LNCAP (cell line): ENCODE measurements at regions not wholly inside any gene's neighbourhood (a gene's known extent, or its start where the extent isn't known, plus 50 kb on each side); places are given as distances from the start of the nearest gene placed in this dataset.

Experiments used
- CTCF ChIP-seq: fragments of 450-650 bp; IDR thresholded peaks from 2 replicates; pipeline ENCODE4 v1.5.1; 2017; ENCODE audit warnings: mild to moderate bottlenecking

DNA sequence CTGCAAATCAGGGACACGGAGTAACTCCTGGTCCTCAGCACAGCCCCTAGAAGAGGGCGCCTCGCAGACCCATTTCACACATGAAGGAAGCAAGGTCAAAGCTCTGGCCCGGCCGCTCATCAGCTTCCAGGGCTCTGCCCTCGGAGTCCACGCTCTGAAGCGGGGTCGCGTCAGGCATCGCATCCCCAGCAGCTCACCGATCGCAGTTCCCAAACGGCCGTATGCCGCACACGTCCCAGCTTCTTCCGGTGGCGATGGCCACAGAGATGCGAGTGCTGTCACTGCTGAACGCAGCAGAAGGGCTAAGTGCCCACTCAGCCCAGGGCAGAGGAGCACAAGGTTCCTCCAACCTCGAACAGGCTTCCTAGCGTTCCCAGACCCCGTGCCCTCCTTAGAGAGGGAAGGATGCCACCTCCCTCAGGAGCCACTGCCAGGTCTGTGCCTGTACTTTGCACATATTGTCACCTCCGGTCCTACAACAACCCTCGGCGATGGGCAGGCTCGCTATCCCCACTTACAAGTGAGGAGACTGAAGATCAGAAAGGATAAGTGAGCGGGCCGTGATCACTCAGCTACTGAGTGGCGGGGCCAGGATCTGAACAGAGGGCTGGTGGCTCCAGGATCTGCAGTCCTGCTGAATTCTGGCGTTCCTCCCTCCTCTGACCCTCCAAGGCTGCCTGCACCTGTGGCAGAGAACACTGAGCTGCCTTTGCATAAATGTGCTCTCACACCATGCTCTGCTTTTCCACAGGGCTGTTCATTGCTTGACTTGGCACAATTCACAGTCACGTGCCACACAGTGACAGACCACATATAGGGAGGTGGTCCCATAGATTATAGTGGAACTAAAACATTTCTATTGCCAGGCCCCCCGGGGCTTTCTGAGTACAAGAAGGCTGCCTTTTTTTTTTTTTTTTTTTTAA, 71.4 kb downstream of the COPS8 start:
- TF ChIP-seq CTCF = no peak

DNA sequence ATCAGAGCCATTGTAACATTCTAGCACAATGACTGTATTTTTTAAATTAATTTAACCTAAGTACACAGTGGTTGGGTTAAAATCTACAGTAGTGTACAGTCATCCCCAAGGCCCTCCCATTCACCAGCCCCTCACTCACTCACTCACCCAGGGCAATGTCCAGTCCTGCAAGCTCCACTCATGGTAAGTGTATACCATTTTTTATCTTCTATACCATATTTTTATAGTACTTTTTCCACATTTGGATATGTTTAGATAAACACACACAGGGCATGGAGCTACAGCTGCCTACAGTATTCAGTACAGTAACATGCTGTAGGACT, 72.1 kb downstream of the COPS8 start:
- TF ChIP-seq CTCF = no peak

DNA sequence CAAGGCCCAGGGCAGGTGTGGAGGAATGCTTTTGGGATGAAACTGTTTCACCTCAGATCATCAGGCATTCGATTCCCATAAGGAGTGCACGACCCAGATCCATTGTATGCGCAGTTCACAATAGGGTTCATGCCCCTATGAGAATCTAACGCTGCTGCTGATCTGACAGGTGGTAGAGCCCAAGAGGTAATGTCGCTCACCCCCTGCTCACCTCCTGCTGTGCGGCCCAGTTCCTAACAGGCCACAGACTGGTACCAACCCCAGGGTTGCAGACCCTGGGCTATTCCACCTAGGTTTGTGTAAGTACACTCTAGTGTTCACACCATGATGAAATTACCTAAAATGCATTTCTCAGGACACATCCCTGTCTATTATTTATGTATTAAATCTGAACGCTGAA, 72.5 kb downstream of the COPS8 start:
- no peak for TF ChIP-seq CTCF

DNA sequence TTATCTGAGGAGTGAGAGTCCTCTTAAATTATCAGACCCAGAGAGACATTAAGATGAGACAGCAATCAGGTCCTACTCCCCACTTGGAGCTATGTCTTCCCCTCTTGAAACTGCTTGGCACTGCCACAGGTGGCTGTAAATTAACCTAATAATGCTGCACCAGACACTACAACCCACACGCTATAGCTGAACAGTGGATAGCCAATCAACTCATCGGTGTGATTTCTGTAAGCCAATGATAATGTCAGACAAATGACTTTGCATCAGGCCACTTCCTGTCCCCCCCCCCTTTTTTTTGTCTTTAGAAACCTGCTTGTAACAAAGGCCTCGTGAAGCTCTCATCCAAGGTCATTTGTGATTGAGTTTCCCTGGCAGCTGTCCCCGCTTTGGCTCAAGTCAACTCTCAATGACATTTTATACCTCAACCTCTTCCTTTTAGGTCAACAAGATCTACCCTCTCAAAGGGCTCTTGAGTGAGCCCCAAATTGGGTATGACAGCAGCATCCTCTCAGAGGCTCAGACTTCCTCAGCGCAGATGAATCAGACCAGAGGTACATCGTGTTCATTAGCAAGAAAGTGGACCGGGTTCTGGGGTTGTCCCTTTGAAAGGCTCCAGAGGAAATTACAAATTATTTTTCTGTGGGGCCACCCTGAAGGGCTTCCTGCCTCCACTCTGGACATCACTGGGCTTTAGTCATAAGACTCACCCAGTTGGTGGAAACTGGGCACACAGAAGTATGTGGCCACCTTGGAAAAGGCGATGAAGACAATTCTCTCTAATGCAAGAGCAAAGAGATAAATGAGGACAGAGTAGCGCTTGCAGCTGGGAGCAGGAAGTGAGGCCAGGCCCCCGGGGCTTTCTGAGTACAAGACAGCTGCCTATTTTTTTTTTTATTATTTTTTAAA, 73.6 kb downstream of the COPS8 start:
- no peak for TF ChIP-seq CTCF

- no peak for TF ChIP-seq CTCF
These were observed 74.7 kb downstream of the COPS8 start for GRCh38 chr2:237160271-237160919.

DNA sequence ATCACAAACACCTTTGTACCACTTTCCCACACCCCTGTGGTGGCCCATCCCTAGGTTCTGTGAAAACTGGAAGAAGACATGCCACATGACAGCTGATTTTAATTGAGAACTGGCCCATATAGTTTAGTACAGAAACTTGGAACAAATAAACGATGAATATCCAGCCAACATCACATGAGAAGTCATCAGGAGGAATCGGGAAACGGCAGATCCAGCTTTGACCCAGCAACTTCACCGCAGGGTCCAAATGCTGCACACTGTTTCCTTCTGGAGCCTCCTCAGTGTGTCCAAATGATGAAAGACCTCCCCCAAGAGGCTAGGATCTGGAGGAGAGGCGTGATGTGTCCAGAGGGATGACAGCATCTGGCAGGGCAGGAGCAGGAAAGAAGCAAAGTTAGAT, 75.5 kb downstream of the COPS8 start:
- TF ChIP-seq CTCF = no peak

DNA sequence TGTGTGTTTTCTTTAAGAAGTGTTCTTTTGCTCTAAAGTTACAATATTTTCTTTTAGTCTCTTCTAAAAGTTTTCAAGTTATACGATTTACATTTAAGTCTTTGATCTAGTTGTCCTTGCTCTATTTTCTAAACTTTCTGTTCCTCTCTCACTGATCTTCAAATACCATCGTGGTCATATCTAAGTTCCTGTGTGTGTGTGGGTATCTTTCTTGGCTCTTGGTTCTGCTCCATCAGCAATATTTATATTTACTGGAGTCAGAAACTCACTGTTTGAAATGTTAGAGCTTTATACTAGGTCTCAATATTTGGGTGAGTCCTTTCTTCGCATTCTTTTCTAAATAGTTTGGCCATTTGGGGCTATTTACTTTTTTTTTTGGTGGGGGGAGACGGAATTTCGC, 77.3 kb downstream of the COPS8 start:
- no peak for TF ChIP-seq CTCF
